ENCODE measurements at regions not wholly inside any gene's neighbourhood (a gene's known extent, or its start where the extent isn't known, plus 50 kb on each side); places are given as distances from the start of the nearest gene placed in this dataset.
"Not testable (repeated sequence)": the region's sequence is repeated elsewhere in the genome, so short reads cannot be mapped to it uniquely, and the experiment has no call there.

- Histone ChIP-seq H3K9me3 (ENCODE audit: control insufficient read depth in 2 of 3, insufficient read depth in 1 of 3, low read length in 3 of 3) (peaks cover 0 to 1% (median 0%) of the 10 kb centered on the region in 3 donors), H3K36me3 (ENCODE audit: control insufficient read depth in 2 of 3, insufficient read depth in 3 of 3, low read length in 3 of 3) (no peaks in the 10 kb centered on the region), H3K4me1 (ENCODE audit: control insufficient read depth in 2 of 3, insufficient read depth in 2 of 3, low read depth in 1 of 3, low read length in 3 of 3) (no peaks in the 10 kb centered on the region), H3K9ac (ENCODE audit: low read length in 3 of 3) (no peak overlapping the region), H3K27ac (ENCODE audit: low read depth in 2 of 2, low read length in 2 of 2) (no peak overlapping the region), H3K27me3 (ENCODE audit: control insufficient read depth, insufficient read depth, low read length) (no peaks in the 10 kb centered on the region), H3K4me3 (ENCODE audit: low read length in 3 of 3) (no peak overlapping the region)
- no peak for TF ChIP-seq CTCF (IDR thresholded peaks at IDR 0.05; ENCODE audit: borderline replicate concordance, extremely low read depth, insufficient read depth)
- FAIRE-seq: no peak
- intact Hi-C loops (cut with DNase I): no loop called here
- no peak for DNase-seq
These were observed 297.2 kb downstream of the GJA1 start for GRCh38 chr6:121732641-121733040.

GRCh38 chr6:121733234-121733633, 297.8 kb downstream of the GJA1 start:
- no peak overlapping the region for H3K9ac ChIP-seq (ENCODE audit: low read length in 3 of 3)
- intact Hi-C loops (cut with DNase I): no loop called here
- no peaks in the 10 kb centered on the region for H3K27me3 ChIP-seq (ENCODE audit: control insufficient read depth, insufficient read depth, low read length)
- peaks cover 0 to 1% (median 0%) of the 10 kb centered on the region in 3 donors for H3K9me3 ChIP-seq (ENCODE audit: control insufficient read depth in 2 of 3, insufficient read depth in 1 of 3, low read length in 3 of 3)
- no peak for TF ChIP-seq CTCF (IDR thresholded peaks at IDR 0.05; ENCODE audit: borderline replicate concordance, extremely low read depth, insufficient read depth)
- no peak overlapping the region for H3K4me3 ChIP-seq (ENCODE audit: low read length in 3 of 3)
- DNase-seq: peak in 2 of 5 donors; percentile 11 to 19
- no peak for FAIRE-seq
- no peaks in the 10 kb centered on the region for H3K4me1 ChIP-seq (ENCODE audit: control insufficient read depth in 2 of 3, insufficient read depth in 2 of 3, low read depth in 1 of 3, low read length in 3 of 3)
- H3K27ac ChIP-seq (ENCODE audit: low read depth in 2 of 2, low read length in 2 of 2): no peak overlapping the region
- H3K36me3 ChIP-seq (ENCODE audit: control insufficient read depth in 2 of 3, insufficient read depth in 3 of 3, low read length in 3 of 3): no peaks in the 10 kb centered on the region

DNA sequence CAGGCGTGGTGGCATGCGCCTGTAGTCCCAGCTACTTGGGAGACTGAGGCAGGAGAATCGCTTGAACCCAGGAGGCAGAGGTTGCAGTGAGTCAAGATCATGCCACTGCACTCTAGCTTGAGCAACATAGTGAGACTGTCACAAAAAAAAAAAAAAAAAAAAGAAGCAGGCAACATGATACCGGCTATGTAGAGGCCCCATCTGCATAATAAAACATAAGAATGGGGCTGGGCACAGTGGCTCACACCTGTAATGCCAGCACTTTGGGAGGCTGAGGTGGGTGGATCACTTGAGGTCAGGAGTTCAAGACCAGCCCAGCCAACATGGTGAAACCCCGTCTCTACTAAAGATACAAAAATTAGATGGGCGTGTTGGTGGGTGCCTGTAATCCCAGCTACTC, 304.7 kb downstream of the GJA1 start:
- H3K9me3 ChIP-seq (ENCODE audit: control insufficient read depth in 2 of 3, insufficient read depth in 1 of 3, low read length in 3 of 3); H3K27me3 ChIP-seq (ENCODE audit: control insufficient read depth, insufficient read depth, low read length); H3K36me3 ChIP-seq (ENCODE audit: control insufficient read depth in 2 of 3, insufficient read depth in 3 of 3, low read length in 3 of 3); DNase-seq; H3K27ac ChIP-seq (ENCODE audit: low read depth in 2 of 2, low read length in 2 of 2); FAIRE-seq; H3K9ac ChIP-seq (ENCODE audit: low read length in 3 of 3); H3K4me1 ChIP-seq (ENCODE audit: control insufficient read depth in 2 of 3, insufficient read depth in 2 of 3, low read depth in 1 of 3, low read length in 3 of 3); H3K4me3 ChIP-seq (ENCODE audit: low read length in 3 of 3); intact Hi-C loops (cut with DNase I): not testable (repeated sequence)

GRCh38 chr6:121743691-121744090, 308.2 kb downstream of the GJA1 start:
- H3K36me3 ChIP-seq (ENCODE audit: control insufficient read depth in 2 of 3, insufficient read depth in 3 of 3, low read length in 3 of 3): no peaks in the 10 kb centered on the region
- H3K4me3 ChIP-seq (ENCODE audit: low read length in 3 of 3): no peak overlapping the region
- no peak for TF ChIP-seq CTCF (IDR thresholded peaks at IDR 0.05; ENCODE audit: borderline replicate concordance, extremely low read depth, insufficient read depth)
- FAIRE-seq: no peak
- no peaks in the 10 kb centered on the region for H3K27me3 ChIP-seq (ENCODE audit: control insufficient read depth, insufficient read depth, low read length)
- H3K27ac ChIP-seq (ENCODE audit: low read depth in 2 of 2, low read length in 2 of 2): no peak overlapping the region
- intact Hi-C loops (cut with DNase I): no loop called here
- H3K4me1 ChIP-seq (ENCODE audit: control insufficient read depth in 2 of 3, insufficient read depth in 2 of 3, low read depth in 1 of 3, low read length in 3 of 3): no peaks in the 10 kb centered on the region
- H3K9ac ChIP-seq (ENCODE audit: low read length in 3 of 3): no peak overlapping the region
- no peak for DNase-seq
- no peaks in the 10 kb centered on the region for H3K9me3 ChIP-seq (ENCODE audit: control insufficient read depth in 2 of 3, insufficient read depth in 1 of 3, low read length in 3 of 3)
